Smooth muscle cell of the brain vasculature (primary cell): ENCODE measurements at regions not wholly inside any gene's neighbourhood (a gene's known extent, or its start where the extent isn't known, plus 50 kb on each side); places are given as distances from the start of the nearest gene placed in this dataset.
A peak's percentile ranks its signal among the peaks of the same experiment; 100 is the strongest.
"Not testable (repeated sequence)": the region's sequence is repeated elsewhere in the genome, so short reads cannot be mapped to it uniquely, and the experiment has no call there.

Source experiments
- DNase-seq: peaks from one replicate; pipeline ENCODE4 v3.0.0-alpha.2; 2012; ENCODE audit warnings: low read depth, low spot score

GRCh38 chr14:28946267-28946666 lies 179.7 kb downstream of the FOXG1 start:
- DNase-seq: no peak

DNA sequence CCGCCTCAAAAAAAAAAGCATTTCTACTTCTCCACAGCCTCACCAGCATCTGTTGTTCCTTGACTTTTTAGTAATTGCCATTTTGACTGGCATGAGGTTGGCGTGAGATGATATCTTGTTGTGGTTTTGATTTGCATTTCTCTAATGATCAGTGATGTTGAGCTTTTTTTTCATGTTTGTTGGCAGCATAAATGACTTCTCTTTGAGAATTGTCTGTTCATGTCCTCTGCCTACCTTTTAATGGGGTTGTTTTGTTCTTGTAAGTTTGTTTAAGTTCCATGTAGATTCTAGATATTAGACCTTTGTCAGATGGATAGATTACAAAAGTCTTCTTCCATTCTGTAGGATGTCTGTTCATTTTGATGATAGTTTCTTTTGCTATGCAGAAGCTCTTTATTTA lies 182.9 kb downstream of the FOXG1 start:
- no peak for DNase-seq

DNA sequence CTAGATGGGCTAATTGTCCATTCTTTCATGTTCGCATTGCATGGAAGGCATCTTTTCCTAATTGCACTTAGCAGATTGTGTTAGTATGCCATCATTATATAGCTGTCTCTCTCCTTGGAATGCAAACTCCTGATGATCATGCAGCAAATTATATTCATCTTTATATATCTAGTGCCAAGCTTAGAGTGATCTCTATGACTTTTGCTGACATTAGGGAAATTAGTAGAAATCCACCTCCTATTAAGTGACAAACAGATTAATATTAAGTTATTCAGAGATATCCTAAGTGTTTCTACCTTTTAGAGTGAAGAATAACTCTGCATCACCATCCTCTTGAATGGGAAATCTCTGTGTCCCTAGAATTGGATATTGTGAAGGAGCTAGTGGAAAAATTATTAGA lies 185.6 kb downstream of the FOXG1 start:
- DNase-seq: no peak

DNA sequence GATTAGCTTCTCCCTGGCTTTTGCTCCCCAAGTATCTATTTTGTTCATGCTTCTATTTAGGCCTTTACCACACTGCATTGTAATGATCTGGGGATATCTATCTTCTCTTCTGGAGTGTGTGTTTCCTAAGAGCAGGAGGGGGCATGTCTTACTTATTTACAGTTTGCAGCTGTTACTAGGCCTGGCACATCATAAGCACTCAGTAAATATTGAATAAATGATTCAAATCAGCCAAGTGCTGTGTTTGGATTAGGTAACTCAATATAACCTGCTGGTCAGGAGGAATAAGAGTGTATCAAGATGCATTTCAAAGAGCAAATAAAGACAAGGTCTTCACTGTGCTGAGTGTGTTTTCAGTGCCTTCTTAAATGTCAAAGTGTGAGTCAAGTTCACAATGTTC lies 186.1 kb downstream of the FOXG1 start:
- no peak for DNase-seq

DNA sequence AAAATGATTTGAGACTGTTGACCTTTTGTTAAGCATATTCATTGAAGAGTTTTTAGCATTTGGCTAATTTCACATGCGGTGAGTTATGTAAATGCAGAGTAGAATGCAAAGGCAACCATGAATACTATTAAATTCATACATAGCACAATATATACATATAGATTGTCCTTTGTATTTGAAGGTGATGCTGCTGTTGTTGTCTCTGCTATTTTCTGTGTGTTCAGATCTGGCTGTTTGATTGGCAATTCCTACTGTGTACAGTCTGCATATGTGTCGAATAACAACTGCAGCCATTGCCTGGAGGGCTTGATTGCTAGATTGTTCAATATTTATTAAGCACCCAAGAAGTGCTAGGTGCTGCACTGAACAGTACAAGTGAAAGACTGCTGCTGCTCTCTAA lies 187.4 kb downstream of the FOXG1 start:
- DNase-seq: no peak

- DNase-seq: no peak
These were observed 200.0 kb downstream of the FOXG1 start for GRCh38 chr14:28966416-28967233.

DNA sequence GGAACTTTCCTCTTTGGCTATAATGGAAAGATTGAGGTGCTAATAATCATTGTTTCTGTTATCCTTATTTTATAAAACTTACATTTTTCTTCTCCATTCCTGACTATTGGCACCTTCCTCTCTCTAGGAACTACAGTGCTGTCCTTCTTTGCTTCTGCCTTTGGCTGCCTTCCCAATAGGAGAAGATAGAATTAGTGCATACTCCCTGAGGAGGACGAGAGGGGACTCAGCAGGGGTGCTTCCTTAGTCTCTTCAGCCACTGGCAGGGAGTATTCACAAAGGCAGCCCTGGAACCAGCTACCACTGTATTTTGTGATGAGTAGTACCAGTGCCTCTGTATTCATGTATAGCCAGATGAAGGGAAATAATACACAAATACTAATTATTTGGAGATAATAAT lies 208.5 kb downstream of the FOXG1 start:
- DNase-seq: no peak

DNA sequence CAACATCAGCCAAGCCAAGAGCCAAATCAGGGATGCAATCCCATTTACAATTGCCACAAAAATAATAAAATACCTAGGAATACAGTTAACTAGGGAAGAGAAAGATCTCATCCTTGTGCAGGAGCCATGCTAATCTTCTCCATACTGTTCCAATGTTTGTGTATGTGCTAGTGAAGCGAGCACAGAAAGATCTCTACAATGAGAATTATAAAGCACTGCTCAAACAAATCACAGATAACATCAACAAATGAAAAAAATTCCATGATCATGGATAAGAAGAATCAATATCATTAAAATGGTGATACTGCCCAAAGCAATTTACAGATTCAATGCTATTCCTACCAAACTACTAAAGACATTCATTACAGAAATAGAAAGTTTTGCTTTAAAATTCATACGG lies 215.6 kb downstream of the FOXG1 start:
- DNase-seq: no peak

DNA sequence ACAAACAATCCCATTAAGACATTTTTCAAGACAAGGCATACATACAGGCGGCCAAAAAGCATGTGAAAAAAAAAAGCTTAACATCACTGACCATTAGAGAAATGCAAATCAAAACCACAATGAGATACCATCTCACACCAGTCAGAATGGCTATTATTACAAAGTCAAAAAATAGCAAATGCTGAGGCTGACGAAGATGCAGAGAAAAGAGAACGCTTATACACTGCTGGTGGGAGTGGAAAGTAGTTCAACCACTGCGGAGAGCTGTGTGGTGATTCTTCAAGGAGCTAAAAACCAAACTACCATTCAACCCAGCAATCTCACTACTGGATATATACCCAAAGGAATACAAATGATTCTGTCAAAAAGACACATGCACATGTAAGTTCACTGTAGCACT lies 216.7 kb downstream of the FOXG1 start:
- DNase-seq: no peak

- no peak for DNase-seq
These were observed 220.9 kb downstream of the FOXG1 start for GRCh38 chr14:28987516-28987915.

GRCh38 chr14:28997196-28997595 lies 230.6 kb downstream of the FOXG1 start:
- not testable (repeated sequence) for DNase-seq

DNA sequence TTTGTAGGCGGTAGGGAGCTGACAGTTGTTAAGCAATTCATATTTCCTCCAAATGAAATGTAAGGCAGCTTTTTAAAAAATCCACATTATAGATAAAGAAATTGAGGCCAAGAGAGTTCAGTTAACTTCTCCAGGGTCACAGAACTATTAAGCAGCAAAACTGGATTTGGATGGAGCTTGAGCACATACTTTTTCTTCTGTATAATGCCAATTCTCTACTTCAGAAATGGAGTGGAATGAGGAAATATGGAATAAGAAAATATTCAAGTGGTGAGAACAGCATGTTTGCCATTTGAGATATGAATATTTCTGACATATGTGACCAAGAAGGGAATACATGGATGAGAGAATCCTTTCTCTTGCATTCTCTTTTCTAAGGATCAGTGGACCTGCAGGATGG lies 233.1 kb downstream of the FOXG1 start:
- no peak for DNase-seq

DNA sequence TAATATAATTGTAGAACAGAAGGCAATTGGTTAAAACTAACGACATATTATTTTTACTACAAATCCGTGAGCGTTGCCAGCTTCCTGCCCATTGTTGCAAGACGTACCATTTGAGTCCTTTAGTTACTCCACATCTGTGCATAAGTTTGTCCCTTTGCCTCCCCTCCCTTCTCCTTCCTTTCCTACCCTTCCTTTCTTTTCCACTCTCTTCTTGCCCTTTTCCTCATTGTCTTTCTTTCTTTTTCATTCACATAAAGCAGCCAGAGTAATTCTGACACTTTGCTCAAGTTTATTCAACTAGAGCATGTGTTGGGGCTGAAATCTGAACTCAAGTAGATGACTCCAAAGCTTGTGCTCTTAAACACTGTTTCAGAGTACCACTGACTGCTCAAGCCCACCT lies 239.1 kb downstream of the FOXG1 start:
- DNase-seq: no peak

DNA sequence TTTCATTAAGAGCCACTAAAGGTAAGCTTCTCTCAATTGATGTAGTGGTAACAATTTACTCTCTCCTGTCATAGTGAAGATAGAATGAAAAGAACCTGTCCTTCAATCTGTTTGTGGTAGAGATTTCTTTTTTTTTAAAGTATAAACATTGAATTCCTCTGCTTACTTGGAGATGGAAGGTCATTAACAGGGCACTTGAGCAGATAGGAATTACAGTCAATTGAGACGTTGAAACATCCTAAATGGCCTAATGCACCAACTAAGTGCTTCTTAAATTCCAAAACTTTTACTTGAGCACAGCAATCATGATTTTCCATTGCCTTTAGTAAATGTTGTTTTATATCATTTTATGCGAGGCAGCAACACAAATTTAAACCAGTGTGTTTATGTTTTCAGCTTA lies 241.4 kb downstream of the FOXG1 start:
- DNase-seq: no peak

- peak; percentile 7 for DNase-seq
These were observed 249.7 kb downstream of the FOXG1 start for GRCh38 chr14:29016050-29016900.

GRCh38 chr14:29023505-29023904 lies 256.9 kb downstream of the FOXG1 start:
- not testable (repeated sequence) for DNase-seq

DNA sequence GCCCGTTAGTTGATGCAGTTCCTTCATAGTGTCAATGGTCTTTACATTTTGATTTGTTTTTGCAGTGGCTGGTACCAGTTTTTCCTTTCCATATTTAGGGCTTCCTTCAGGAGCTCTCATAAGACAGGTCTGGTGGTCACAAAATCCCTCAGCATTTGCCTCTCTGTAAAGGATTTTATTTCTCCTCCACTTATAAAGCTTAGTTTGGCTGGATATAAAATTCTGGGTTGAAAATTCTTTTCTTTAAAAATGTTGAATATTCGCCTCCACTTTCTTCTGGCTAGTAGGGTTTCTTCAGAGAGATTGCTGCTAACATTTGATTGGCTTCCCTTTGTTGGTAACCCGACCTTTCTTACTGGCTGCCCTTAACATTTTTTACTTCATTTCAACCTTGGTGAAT lies 260.9 kb downstream of the FOXG1 start:
- DNase-seq: not testable (repeated sequence)

DNA sequence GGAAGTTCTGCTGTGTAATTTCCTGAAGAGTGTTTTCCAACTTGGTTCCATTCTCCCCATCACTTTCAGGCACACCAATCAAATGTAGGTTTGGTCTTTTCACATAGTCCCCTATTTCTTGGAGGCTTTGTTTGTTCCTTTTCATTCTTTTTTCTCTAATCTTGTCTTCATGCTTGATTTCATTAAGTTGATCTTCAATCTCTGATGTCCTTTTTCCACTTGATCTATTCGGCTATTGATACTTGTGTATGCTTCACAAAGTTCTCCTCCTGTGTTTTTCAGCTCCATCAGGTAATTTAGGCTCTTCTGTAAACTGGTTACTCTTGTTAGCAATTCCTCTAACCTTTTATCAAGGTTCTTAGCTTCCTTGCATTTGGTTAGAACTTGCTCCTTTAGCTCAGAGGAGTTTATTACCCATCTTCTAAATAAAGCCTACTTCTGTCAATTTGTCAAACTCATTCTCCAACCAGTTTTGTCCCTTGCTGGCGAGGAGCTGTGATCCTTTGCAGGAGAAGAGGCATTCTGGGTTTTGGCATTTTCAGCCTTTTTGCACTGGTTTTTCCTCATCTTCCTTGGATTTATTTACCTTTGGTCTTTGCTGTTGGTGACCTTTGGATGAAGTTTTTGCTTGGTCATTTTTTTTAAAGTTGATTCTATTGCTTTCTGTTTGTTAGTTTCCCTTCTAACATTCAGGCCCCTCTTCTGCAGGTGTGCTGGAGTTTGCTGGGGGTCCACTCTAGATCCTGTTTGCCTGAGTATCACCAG lies 261.5 kb downstream of the FOXG1 start:
- not testable (repeated sequence) for DNase-seq

GRCh38 chr14:29028973-29029582 lies 262.5 kb downstream of the FOXG1 start:
- DNase-seq: no peak

DNA sequence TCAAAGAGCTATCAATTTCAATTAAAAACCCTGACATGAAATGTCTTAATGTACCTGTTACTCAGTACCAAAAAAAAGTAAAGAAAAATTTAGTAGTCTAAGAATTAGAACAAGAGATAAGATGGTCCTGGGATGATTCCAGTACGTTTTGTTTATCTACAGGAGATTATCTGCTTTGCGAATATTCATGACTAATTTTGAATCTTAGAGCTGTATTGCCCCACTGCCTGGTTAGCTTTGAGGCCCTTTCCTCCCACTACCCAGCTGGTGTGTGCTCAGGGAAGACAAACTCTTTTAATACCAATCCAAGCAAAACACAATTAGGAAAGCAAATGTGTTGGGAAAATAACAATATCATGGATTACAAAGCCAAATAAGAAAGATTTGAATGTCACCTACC lies 263.5 kb downstream of the FOXG1 start:
- no peak for DNase-seq

DNA sequence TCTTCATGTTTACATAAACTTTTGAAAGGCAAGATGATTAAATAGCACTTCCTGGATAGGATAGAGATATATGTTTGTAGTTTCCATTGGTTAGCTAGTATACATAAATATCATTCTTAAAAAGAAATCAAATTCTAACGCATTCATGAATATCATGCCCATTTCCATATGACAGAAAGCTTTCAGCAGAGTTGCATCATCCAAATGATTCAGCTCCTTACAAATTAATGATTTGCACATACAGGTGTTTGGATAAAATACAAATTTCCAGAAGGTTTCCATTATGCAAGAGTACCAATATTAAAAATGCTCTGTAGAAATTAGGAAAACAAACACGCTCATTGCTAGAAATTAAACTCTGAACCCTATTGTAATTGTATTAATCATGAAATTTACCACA lies 264.4 kb downstream of the FOXG1 start:
- no peak for DNase-seq

DNA sequence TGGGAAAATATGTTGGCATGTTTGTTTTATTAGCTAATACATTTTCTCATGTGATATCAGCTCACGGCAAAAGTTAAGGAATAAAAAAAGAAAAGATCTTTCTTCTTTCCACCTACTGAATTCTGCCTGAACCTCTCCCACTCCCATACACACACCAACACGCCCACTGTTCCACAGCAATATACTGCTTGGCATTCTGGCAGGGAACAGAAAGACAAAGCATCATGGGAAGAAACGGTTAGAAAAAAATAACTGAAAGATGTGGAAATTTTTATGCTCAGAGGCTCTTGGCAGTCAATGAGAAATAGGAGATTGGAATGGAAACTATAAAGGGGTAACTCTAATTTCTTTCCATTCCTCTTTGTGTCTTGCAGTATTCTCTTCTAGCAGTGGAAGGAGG lies 268.5 kb downstream of the FOXG1 start:
- DNase-seq: no peak
